ENCODE measurements at regions not wholly inside any gene's neighbourhood (a gene's known extent, or its start where the extent isn't known, plus 50 kb on each side); places are given as distances from the start of the nearest gene placed in this dataset.

DNA sequence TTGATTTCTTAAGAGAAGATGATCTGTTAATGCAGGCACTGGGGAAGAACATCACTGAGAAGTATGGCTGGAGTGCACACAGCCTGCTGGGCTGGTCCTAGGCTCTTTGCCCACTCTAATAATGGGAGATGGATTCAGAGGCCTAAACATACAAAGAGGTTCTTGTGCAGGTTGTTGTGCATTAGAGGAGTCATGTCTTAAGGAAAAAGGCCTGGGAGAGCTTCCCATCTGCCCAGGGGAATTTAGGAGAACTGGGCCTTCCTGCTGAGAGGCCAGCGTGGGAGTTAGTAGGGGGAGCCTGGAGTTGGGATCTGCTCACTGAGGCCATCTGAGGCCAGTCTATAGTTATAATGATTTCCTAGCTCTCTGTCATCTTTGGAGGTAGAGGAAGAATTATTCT is 126.7 kb downstream of the TLR5 start:
- TF ChIP-seq EZH2 (IDR thresholded peaks at IDR 0.05; ENCODE audit: insufficient read depth, poor library complexity, severe bottlenecking) (no peak), EZH2phosphoT487 (IDR thresholded peaks at IDR 0.05; ENCODE audit: insufficient read depth, low read depth) (no peak)
